Pancreas (tissue), 10 donors: ENCODE measurements at regions not wholly inside any gene's neighbourhood (a gene's known extent, or its start where the extent isn't known, plus 50 kb on each side); places are given as distances from the start of the nearest gene placed in this dataset.

Experiments
- ATAC-seq, 4 donors: fragments of 200-7000 bp; cut with Tn5 transposase; one replicate each; pipeline versions ENCODE4 v1.8.0 to v1.9.1; 2020; ENCODE audit warnings: mild to moderate bottlenecking in 4 of 4, moderate library complexity in 4 of 4
- DNase-seq, 6 donors: peaks; one replicate each; pipeline ENCODE4 v3.0.0-alpha.2; 2020
- FAIRE-seq: peaks from 2 replicates; lab custom pipeline; 2012; peaks lifted over from hg19 to GRCh38; lab: Jason Lieb, UNC
- H3K27ac ChIP-seq, 4 donors: fragments of 200-600 bp; sonication (generic); 1 replicate in 3 of 4; 2 replicates in 1 of 4; pipeline versions ENCODE4 v1.5.0 to v1.8.0; 2020
- H3K27me3 ChIP-seq, 4 donors: fragments of 200-600 bp; one replicate each; pipeline ENCODE4 v1.8.0; 2021
- H3K36me3 ChIP-seq, 3 donors: fragments of 200-600 bp; sonication (generic) in 1 of 3; one replicate each; pipeline versions ENCODE4 v1.5.0 to v1.8.0; 2020 to 2021
- H3K4me1 ChIP-seq, 3 donors: fragments of 200-600 bp; one replicate each; pipeline ENCODE4 v1.8.0; 2021
- H3K4me3 ChIP-seq, 4 donors: fragments of 200-600 bp; sonication (generic) in 2 of 4; one replicate each; pipeline versions ENCODE4 v1.5.0 to v1.8.0; 2020 to 2021
- H3K9me3 ChIP-seq, 4 donors: fragments of 200-600 bp; one replicate each; pipeline ENCODE4 v1.8.0; 2021
- CTCF ChIP-seq, 4 donors: fragments of 200-600 bp; sonication (generic) in 3 of 4; IDR thresholded peaks; one replicate each; pipeline versions ENCODE4 v1.5.0 to v1.8.0; 2021; ENCODE audit warnings: antibody characterized with exemption in 4 of 4
- WGBS, 2 donors: extraction: QIAGEN DNeasy Blood & Tissue Kit; methylation state at CpG; one replicate each; pipeline ENCODE4 v1.1.7; 2013; 5-methylcytosine and 5-hydroxymethylcytosine counted together
- intact Hi-C, 3 donors: fragments of 100-400 bp; cut with DNase I; formaldehyde crosslinking; loops; one replicate each; pipeline versions ENCODE4 v1.11.1 to v1.14.2; 2022
- donor health status: healthy with polysubstance abuse.
- donor health status: DM: no; HTN: no; CAD: no; lungs with moderate emphysema.
- donor health status: DM: no; HTN: no; CAD: no.
- donor health status: control.
- donor health status: control.
- donor health status: Bipolar disorder and iron deficiency.
- donor health status: DM: yes; HTN: yes; CAD: no.
- donor health status: DM: no; HTN: no; CAD: no.
- donor health status: DM: no; HTN: no; CAD: no.
- donor health status: DM: yes; HTN: yes; CAD: no.

DNA sequence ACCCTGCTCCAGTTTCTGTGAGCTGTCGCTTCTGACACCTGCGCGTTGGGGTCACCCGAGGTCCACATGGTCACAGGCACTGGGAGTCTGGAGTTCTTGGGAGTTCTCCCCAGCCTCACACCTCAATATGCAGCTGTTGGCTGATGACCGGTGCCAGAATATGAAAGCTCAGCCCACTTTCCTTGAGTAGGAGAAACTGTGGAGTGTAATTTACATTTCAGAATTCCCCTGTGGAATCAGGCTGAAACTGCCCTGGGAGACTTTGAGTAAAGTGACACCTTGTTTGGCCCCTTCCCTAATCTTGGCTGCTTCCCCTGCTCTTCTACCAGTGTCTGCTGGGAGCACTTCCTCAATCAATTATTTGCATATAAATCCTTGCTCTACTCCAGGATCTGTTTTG, 255.9 kb downstream of the NFKBIZ start:
- no peak for TF ChIP-seq CTCF (IDR thresholded peaks at IDR 0.05)
- Histone ChIP-seq H3K9me3 (peaks cover 0 to 3% (median 0%) of the 10 kb centered on the region in 4 donors), H3K36me3 (no peaks in the 10 kb centered on the region), H3K4me1 (peaks cover 0 to 13% (median 10%) of the 10 kb centered on the region in 3 donors), H3K4me3 (no peak overlapping the region), H3K27me3 (no peaks in the 10 kb centered on the region), H3K27ac (no peak overlapping the region)
- no peak for FAIRE-seq
- intact Hi-C loops: no loop called here
- DNase-seq: no peak
- 88 to 93% methylated on average over 5 of the region's 5 CpGs for WGBS, 2 donors
- ATAC-seq: peak in 2 of 4 donors; percentile 41 to 68

DNA sequence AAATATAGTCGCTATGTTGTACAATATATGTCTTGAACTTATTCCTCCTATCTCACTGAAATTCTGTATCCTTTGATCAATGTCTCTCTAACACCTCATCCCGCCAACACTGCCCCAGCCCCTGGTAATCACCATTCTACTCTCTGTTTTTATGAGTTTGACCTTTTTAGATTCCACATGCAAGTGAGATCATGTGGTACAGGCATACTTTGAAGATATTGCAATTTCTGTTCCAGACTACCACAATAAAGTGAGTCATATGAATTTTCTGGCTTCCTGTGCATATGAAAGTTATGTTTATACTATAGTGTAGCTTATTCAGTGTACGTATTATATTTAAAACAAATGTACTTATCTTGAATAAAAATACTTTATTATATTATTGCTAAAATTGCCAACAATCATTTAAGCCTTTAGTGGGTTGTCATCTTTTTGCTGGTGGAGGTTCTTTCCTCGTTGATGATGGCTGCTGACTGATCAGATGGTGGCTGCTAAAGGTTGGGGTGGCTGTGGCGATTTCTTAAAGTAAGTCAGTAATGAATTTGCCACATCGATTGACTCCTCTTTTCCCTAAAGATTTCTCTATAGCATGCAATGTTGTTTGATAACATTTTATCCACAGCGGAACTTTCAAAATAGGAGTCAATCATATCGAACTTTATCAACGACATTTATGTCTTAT, 257.2 kb downstream of the NFKBIZ start:
- Histone ChIP-seq H3K4me3 (no peak overlapping the region), H3K27ac (no peak overlapping the region), H3K9me3 (peaks cover 0 to 3% (median 0%) of the 10 kb centered on the region in 4 donors), H3K4me1 (peaks cover 0 to 13% (median 10%) of the 10 kb centered on the region in 3 donors), H3K36me3 (no peaks in the 10 kb centered on the region), H3K27me3 (no peaks in the 10 kb centered on the region)
- intact Hi-C loops: no loop called here
- TF ChIP-seq CTCF (IDR thresholded peaks at IDR 0.05): no peak
- DNase-seq (no peak), FAIRE-seq (no peak), ATAC-seq (no peak)
- WGBS, 2 donors: 84 to 91% methylated on average over 9 of the region's 9 CpGs

DNA sequence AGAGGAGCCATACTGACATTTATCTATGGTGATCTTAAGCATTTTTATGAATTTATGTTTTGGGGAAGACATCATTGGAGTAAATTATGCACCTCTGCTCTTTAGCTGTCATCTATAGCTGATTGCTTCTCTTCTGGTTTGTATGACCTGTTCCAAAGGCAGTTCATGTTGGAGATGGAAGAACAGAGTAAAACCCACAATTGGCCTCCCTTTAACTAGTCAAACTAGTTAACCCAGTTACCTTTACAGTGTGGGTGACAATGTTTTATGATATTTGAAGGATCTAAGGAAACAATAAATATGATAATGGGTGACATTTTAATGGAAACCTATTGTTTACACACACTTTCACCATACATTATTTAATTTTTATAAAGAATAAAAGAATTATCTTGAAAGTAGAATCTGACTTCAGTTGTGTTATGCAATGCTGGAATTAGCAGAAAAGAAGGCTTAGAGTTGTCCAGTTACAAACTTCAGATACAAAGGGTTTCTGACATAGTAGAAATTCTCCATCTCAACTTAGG, 263.5 kb downstream of the NFKBIZ start:
- peak overlapping the region in 2 of 4 donors; percentile 61 to 70 for H3K27ac ChIP-seq
- no peak overlapping the region for H3K4me3 ChIP-seq
- peaks cover 0 to 3% (median 0%) of the 10 kb centered on the region in 4 donors for H3K9me3 ChIP-seq
- ATAC-seq: peak in 1 of 4 donors; percentile 21
- H3K27me3 ChIP-seq: no peaks in the 10 kb centered on the region
- TF ChIP-seq CTCF (IDR thresholded peaks at IDR 0.05): no peak
- peak; percentile 13 for FAIRE-seq
- H3K4me1 ChIP-seq: peaks cover 4 to 14% (median 6%) of the 10 kb centered on the region in 3 donors
- intact Hi-C loops: no loop called here
- H3K36me3 ChIP-seq: no peaks in the 10 kb centered on the region
- DNase-seq: no peak

DNA sequence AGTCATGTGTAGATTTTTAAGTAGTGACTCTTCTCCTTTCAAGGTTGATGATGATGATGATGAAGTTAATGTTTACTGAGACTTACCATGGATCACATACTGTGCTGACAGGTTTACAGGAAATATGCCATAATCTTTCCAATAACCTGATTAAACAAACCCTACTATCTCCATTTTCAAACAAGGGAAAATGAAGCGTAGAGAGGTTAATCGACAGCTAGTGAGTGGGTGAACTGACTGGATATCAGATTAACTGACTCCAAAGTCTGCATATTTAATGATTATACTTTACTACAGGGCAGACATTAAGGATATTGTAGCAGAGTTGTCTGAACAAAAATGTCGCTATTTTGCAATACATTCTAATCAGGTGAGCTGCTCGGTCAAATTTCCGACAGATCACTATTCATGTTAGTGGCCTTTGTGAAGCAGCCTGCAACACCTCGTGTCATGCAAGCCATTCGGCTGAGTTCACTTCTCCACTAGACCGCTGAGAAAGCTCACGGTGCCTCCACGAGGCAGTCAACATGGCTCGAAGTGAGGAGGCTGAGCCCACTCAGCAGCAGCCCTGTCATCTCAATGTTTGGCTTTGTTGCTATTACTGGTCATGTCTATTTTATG, 264.2 kb downstream of the NFKBIZ start:
- ATAC-seq (peak; percentile 28 to 85 (median 77)), FAIRE-seq (no peak), DNase-seq (peak in 1 of 6 donors; percentile 34)
- WGBS, 2 donors: 36 to 38% methylated on average over 11 of the region's 11 CpGs
- Histone ChIP-seq H3K27ac (peak overlapping the region in 2 of 4 donors; percentile 61 to 70), H3K36me3 (no peaks in the 10 kb centered on the region), H3K27me3 (no peaks in the 10 kb centered on the region), H3K4me3 (no peak overlapping the region), H3K9me3 (peaks cover 0 to 3% (median 0%) of the 10 kb centered on the region in 4 donors), H3K4me1 (peaks cover 4 to 14% (median 6%) of the 10 kb centered on the region in 3 donors)
- TF ChIP-seq CTCF (IDR thresholded peaks at IDR 0.05): no peak
- intact Hi-C loops: no loop called here
